ENCODE measurements at regions not wholly inside any gene's neighbourhood (a gene's known extent, or its start where the extent isn't known, plus 50 kb on each side); places are given as distances from the start of the nearest gene placed in this dataset.

- DNase-seq (ENCODE audit: low read depth in 2 of 2), result no peak
Observed at GRCh38 chr2:239674101-239674980, 273.5 kb upstream of the HDAC4 start.

DNA sequence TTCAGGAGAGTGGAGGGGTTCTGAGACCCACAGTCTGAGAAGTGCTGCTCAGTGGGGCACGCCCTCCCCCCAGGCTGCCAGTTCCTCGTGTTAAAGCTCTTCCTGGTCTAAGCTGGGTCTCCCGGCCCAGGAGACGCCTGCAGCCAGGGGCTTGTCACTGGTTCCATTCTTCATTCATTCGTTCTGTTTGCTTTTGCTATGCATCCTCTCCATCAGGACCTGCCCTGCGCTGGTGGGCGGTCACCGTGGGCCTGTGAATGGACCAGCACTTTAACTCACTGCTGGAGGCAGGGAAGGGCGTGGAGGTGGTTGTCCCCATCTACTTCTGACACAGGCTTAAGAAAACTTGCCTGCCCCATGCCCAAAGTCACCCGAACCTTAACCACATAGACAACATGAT is 272.8 kb upstream of the HDAC4 start:
- no peak for DNase-seq (ENCODE audit: low read depth in 2 of 2)

DNA sequence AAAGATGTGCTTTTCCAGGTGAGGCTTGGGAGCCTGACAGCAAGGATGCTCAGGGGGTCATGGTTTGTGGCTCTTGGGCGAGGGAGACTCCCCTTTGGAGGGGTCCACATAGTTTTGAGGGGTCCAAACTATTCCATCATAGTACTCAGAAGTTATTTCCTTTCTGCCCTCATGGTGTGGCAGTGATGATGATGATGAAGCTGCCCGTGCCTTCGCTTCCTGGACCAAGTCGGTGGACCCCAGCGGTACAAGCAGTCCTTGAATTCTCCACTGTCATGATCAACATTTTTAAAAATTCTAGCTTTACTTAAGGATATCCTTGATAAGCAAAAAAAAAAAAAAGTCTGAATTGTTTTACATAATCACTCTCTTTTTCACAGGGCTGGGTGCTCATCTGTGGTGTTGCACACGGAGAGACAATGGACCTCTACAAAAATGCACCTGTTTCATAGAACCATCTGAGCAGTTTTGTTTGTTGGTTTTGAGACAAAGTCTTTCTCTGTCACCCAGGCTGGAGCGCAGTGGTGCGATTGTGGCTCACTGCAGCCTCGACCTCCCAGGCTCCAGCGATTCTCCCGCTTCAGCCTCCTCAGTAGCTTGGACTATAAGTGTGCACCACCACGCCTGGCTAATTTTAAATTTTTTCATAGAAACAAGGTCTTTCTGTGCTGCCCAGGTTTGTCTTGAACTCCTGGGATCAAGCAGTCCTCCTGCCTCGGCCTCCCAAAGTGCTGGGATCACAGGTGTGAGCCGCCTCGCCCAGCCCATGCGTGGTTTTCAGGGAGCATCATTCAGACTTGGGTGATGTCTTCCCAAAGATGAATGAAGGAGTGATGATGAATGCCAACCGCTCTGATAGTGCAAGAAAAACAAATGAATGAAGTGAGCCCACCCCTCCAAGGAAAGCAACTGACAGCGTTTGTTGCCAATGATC is 271.4 kb upstream of the HDAC4 start:
- DNase-seq (ENCODE audit: low read depth in 2 of 2), result no peak

- no peak for DNase-seq (ENCODE audit: low read depth in 2 of 2)
Observed at GRCh38 chr2:239671471-239671870, 270.7 kb upstream of the HDAC4 start.

GRCh38 chr2:239670463-239671120 is 269.8 kb upstream of the HDAC4 start:
- no peak for DNase-seq (ENCODE audit: low read depth in 2 of 2)

DNA sequence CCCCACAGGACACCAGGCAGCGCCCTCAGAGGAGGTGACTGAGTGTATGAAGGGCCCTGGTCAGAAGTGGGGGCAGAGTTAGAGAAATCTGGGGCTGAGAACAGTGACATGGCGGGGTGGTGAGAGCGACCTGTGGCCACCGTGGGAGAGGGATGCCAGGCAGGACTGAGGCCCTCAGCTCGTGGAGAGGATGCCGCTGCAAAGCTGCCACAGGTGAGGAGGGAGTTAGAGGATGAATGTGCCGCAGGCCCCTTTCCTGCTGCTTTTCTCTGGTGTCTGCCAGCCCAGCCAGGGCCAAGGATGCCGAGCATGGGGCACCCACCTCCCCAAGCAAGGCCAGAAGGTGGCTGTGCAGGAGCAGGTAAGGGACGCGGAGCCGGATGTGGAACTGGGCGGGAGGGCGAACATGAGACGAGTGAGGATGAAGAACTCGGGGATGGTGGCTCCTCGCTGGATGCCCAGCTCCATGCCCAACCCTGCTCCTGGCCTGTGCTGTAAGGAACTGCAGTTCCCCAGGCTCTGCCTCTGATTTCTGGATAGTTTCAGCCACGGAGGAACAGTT is 269.2 kb upstream of the HDAC4 start:
- DNase-seq (ENCODE audit: low read depth in 2 of 2), result no peak

- no peak for DNase-seq (ENCODE audit: low read depth in 2 of 2)
Observed at GRCh38 chr2:239669181-239669898, 268.5 kb upstream of the HDAC4 start.

GRCh38 chr2:239668651-239669050 is 267.8 kb upstream of the HDAC4 start:
- no peak for DNase-seq (ENCODE audit: low read depth in 2 of 2)

DNA sequence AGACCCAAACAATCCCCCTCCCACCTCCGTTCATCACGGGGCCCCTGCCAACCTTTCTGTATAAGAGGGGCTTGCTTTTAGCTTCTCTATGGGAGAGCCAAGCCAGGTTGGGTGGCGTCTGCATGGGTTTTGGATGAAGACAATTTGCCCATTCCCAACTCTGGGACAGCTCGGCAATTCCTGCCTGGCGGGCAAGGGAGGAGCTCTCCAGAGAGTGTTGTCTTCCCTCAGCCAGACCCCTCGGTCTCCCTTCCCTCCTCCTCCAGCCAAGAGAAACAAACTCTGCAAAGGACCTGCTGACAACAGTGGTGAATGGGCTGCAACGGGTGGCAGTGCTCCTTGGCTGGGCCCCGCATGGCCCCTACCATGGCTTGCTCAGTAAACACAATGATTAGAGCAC is 267.2 kb upstream of the HDAC4 start:
- no peak for DNase-seq (ENCODE audit: low read depth in 2 of 2)

- no peak for DNase-seq (ENCODE audit: low read depth in 2 of 2)
Observed at GRCh38 chr2:239667431-239667985, 266.7 kb upstream of the HDAC4 start.

- DNase-seq (ENCODE audit: low read depth in 2 of 2), result no peak
Observed at GRCh38 chr2:239666855-239667376, 266.1 kb upstream of the HDAC4 start.

GRCh38 chr2:239666053-239666854 is 265.4 kb upstream of the HDAC4 start:
- no peak for DNase-seq (ENCODE audit: low read depth in 2 of 2)

- DNase-seq (ENCODE audit: low read depth in 2 of 2), result no peak
Observed at GRCh38 chr2:239664216-239664810, 263.5 kb upstream of the HDAC4 start.

DNA sequence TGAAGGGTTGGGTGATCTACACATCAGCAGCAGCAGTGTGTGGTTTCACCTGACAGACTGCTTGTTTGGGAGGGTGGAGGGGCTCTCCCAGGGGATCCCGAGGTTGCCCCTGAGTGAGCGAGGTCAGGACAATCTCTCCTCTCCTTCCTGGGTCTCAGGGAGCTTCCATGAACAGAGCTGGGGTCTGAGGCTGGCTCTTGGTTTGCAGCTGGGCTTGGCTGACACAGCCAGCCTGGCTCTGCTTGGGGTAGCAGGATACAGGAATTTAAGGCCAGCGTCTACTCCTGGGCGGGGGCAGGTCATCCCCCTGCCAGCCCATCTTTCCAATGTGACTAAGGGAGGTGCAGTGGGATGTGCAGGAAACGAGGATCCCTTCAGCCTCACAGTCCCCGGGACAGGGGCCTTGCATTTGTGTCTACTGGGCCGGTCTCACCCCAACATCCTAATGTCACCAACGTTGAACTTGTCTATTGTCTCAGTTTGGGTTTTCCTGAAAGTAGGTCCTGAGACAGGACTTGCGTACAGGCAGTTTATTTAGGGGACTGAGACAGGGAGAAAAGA is 262.6 kb upstream of the HDAC4 start:
- no peak for DNase-seq (ENCODE audit: low read depth in 2 of 2)

DNA sequence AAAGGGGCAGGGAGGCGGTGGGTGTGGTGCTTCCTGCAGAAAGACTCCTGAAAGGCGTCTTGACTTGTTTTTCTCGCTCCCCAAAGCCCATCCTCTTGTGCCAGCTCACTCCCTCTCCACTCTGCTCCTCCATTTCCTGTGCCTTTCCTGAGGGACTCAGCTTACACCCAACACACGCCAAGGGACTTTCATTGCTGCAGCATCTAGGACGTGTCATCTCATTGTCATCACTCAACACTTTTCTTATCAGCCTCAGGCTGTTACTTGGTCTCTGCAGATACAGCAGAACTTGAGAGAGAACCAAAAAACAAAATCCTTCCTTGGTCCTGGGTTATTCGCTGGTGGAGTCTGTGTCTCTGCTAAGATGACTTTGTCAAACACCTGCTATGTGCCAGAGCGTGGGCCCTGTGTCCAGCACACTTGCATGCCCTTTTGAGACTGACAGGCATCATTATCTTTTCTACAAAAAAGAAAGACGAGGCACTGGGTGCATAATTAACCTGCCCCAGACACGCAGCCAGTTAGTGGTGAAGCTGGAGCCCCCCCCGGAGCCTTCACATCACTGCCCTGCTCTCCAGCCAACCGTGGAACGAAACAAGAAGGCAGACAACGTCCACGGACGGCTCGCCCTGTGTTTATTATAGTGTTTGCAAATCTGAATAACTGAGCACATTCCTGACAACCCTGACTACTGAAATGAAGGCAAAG is 261.7 kb upstream of the HDAC4 start:
- no peak for DNase-seq (ENCODE audit: low read depth in 2 of 2)

- DNase-seq (ENCODE audit: low read depth in 2 of 2), result no peak
Observed at GRCh38 chr2:239661334-239662312, 260.8 kb upstream of the HDAC4 start.

Measured in activated CD4-positive, alpha-beta T cell treated with anti-CD3 and anti-CD28 coated beads for 24 hours (primary cell).